GM18861 (cell line): ENCODE measurements at regions not wholly inside any gene's neighbourhood (a gene's known extent, or its start where the extent isn't known, plus 50 kb on each side); places are given as distances from the start of the nearest gene placed in this dataset.
A peak's percentile ranks its signal among the peaks of the same experiment; 100 is the strongest.

ENCODE experiments used
- ATAC-seq: cut with Tn5 transposase; IDR thresholded peaks from one replicate; pipeline ENCODE4 v1.9.1; 2021; ENCODE audit not compliant: unreplicated experiment

DNA sequence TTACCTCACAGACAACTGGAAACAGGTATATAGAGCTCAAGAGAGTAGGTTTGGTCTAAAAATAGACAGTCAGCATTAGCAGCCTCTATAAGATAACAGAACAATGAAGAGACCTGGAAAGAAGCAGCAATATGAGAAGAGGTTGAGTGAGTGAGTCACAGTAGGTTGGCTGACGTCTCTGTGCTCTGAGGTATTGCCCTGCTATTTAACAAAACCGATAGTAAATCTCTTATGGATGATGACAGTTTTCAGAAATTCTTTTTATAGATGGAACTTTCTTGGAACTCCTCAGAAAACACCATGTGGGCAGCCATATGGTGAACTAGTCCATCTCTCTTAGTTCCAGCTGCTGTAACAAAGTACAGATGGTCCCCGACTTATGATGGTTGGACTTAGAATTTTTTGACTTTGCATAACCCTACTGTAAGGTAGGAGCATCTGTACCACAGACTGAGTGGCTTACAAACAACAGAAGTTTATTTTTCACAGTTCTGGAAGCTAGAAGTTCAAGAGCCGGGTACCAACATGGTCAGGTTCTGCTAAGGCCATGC, 123.5 kb downstream of the MBD2 start:
- ATAC-seq = no peak

DNA sequence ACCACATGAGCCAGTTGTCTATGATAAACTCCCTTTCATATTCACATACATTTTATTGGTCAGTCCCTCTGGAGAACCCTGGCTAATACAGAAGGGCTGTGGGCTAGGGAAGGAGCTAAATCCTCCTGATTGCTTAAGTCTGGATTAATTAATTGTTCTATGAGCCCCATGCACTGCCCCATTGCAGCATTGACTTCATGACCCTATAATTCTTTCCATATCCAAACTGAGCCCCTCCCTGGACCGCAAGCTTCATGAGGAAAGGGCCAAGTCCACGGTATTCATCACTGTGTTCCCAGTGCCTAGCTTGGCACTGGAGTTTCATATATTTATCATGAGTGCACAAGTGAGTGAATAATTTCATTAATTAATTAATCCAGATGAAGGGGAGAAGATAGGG, 124.0 kb downstream of the MBD2 start:
- no peak for ATAC-seq

GRCh38 chr18:54094474-54094873, 130.0 kb downstream of the MBD2 start:
- no peak for ATAC-seq

GRCh38 chr18:54090856-54091255, 133.6 kb downstream of the MBD2 start:
- no peak for ATAC-seq

DNA sequence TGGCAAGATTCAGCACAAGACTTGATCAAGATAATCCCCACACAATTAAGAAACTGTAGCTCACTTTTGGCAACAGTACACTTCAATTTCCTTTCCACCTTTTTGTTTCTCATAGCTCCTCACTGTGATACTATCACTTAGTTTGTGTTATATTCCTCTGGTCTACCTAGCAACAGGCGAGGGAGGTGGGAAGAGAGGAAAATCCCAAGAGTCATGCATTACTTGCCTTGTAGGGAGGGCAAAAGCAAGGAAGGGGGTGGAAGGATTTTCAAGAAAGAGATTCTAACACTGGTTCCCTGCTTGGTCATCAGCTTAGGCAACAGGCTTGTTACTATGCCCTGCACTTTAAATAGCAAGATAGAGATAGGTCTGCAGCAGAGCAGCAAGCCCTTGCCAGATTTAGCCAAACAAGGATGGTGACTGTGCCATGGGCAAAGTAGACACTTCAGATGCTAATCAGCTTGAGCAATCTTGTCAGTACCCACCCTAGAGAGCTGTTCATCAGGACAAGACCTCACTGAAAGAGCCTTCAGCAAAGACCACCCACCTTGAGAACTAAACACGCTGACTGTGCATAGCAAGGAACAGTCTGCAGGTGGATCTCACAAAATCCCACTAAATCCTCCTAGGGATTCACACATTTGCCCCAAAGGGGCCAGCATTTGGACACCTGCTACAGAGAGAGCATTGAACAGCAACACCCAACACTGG, 134.6 kb downstream of the MBD2 start:
- ATAC-seq = no peak

DNA sequence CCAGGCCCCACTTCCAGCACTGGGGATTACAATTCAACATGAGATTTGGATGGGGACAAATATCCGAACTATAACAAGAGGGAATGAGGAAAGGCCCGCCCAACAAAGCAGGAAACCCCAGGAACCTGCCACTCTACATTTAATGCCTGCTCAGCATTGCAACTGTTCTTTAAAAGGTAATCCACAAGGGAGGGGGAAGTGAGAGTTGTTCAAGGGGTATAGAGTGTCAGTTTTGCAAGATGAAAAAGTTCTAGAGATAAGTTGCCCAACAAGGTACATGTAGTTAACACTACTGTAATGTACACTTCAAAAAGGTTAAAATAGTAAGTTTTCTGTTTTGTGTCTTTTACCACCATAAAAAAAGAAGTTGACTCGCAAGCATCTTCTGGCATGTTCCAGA, 137.6 kb downstream of the MBD2 start:
- ATAC-seq = no peak

GRCh38 chr18:54086046-54086802, 138.2 kb downstream of the MBD2 start:
- ATAC-seq = peak; percentile 92

DNA sequence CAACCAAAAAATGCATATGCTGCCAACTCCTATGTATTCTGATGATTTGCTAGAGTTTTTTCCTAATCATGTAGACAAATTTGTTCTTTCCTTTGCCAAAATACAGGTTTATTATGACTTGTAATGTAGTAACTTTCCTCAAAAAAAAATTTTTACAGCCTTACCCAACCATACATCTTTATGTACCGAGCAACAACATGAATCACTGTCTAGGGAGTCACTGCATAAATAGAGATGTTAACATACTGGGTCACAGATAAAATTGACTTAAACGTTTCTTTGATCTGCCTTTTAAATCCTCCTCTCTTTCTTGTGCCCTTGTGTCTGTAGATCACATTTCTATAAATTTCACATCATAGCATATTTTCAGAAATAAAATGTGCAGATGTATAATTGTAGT, 143.6 kb downstream of the MBD2 start:
- ATAC-seq = no peak

GRCh38 chr18:54076166-54076565, 148.3 kb downstream of the MBD2 start:
- ATAC-seq = no peak

GRCh38 chr18:54075689-54076088, 148.8 kb downstream of the MBD2 start:
- ATAC-seq = no peak

DNA sequence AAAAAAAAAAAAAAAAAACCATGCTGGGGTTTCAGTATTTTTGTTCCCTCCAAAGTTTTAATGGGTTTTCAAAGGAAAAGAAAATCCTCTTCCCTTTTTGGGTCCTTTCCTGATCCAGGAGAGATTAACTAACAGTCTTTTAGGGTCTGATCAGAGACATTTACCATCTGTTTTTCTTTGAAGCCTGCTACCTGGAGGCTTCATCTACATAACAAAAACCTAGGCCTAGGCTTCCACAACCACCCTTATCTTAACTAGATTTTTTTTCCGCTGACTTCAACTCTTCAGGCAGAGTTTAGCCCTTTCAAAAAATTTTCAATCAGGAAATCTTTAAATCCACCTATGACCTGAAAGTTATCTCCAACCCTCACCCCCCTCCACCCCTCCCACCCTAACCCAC, 154.7 kb downstream of the MBD2 start:
- no peak for ATAC-seq

DNA sequence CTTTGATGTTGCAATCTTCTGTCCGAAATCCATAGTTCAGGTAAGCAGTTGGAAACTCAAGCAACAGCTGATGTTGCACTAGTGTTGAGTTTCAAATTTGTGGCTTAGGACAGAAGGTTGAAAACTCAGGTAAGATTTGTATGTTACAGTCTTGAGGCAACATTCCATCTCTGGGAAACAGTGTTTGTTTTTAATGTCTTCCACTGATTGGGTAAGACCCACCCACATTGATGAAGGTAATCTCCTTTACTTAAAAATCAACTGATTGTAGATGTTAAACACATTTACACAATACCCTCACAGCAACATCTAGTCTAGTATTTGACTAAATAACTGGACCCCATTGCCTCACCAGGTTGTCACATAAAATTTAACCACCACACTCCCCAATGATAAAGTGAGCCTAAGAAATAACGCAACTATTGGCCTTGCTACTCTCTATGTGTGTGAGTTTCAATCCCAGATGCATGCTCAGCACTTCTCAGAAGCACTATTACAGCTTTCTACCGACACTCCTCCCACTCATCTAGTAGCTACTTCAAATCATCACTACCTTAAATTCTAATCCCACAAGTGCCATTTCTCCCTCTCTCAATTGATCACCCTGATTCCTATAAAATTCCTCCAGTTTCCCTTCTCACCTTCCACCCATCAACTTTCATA, 164.0 kb downstream of the MBD2 start:
- no peak for ATAC-seq

DNA sequence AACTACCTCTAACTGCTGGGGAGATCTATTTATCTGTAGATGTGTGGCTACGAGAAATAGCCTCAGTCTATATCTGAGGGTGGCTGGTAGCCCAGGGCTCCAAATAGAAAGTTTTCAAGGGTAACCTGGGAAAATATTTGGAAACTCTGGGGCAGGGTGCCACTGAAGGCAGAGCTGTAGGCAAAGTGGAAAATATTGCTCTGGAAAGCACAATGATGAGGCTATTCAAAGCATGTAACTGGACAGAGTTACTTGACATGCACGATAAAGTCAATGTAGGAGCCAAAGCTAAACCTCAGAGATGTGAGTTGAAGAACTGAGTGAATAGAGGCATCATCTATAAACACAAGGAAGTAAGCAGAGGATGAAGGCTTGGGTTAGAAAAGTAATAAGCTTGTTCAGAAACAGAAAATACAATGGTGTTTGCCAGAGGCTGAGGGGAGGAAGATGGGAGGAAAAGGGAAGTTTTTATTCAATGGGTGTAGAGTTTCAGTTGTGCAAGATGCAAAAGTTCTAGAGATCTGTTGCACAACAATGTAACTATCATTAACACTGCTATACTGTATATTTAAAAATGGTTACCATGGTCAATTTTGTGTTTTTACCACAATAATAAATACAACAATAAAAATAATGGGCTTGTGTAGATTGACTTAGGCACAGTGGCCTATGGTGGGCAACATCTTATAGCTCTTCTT, 171.6 kb downstream of the MBD2 start:
- ATAC-seq = no peak

GRCh38 chr18:54052259-54052658, 172.2 kb downstream of the MBD2 start:
- ATAC-seq = no peak

DNA sequence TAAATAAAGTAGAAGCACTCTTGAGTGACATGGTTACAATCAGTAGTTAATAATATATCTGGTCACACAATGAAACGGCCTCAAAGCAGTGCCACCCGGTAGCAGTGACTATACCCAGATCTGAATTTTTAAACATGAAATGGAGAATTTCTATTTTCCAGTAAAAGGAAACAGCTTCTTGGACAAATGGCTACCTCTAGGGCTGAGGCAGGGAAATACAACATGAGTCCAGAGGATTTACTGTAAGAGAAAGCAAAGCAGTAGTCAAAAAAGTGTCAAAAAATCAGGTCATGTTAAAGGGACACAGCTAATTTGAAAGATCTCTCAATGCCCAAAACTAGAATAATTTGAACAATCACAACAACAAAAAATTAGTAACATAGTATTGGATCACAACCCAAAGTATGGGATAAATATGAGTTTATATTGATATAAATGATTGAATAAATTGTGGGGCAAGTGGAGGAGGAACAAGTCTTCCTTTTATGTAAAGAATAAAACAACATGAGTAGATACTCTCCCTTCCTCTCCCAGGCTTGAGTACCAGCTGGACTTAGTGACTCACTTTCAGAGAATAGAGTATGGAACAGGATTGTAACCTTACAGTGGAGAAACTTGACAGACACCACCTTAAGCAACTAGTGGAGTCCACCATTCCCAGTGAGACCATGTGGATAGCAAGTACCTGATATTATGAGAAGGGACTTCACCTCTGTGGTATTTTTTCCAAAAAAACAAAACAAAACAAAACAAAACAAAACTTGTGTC, 180.8 kb downstream of the MBD2 start:
- no peak for ATAC-seq

GRCh38 chr18:54035927-54036326, 188.5 kb downstream of the MBD2 start:
- no peak for ATAC-seq

DNA sequence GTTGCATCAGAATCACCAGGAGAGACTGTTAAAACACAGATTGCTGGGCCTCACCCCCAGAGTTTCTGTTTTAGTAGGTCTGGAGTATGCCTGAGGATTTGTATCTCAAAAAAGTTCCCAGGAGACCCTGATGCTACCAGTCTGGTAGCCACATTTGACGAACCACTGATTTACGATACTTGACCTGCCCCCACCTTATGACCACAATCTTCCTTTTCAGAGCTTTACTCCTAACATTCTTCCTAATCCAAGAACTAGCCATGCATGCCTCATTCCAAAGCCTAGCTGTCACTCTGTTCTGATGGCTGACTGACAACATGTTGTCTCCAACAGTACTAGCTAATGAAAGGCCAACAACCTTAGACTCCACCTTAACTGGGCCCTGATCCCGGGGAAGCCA, 191.4 kb downstream of the MBD2 start:
- ATAC-seq = no peak

DNA sequence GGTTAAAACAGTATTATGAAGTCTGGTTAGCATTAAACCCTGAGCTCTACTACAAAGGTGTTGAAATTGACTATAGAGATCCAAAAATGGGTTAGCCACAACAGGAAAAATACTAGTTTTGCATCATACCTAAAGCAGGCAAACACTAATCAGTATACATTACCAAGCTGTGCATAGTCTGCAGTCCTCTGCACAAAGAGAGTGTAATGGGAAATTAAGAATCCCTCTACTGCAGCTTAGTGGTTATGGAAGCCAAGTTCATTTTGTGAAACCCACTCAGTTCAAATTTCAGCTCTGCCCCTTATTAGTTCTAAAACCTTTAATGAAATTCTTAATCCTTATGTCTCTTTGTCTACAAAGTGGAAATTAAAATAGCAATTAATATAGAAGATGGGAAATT, 192.1 kb downstream of the MBD2 start:
- ATAC-seq = no peak

- ATAC-seq = no peak
Measured at GRCh38 chr18:54031243-54031642, 193.2 kb downstream of the MBD2 start.

- ATAC-seq = no peak
Measured at GRCh38 chr18:54030434-54030833, 194.0 kb downstream of the MBD2 start.

DNA sequence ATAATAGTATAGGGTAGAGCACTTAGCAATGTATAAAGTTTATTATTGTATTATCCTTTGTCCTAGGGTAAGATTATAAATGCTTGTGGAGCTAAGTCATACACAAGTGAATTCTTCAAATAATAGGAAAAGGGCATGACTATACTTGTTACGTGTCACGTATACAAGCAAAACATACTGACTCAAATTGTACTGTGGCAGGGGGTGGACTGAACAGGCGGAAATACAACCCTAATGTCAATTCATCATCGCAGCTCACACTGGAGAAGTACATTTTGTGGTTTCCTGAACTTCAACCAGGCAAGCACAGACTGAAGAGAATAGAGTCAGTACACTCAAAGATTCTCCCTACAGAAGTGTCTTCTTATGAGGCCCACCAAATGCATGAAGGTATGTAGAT, 201.0 kb downstream of the MBD2 start:
- no peak for ATAC-seq
